SK-N-SH (cell line): ENCODE measurements at regions not wholly inside any gene's neighbourhood (a gene's known extent, or its start where the extent isn't known, plus 50 kb on each side); places are given as distances from the start of the nearest gene placed in this dataset.

Source experiments
- CTCF ChIA-PET: fragments of 300-600, 350-600 bp; formaldehyde crosslinking; extraction: SDS; loops from one replicate; lab custom pipeline; 2021; lab: Yijun Ruan, JAX
- POLR2A ChIA-PET: fragments of 350-600 bp; sonication (Branson Sonifier 250); formaldehyde crosslinking; extraction: SDS; loops from one replicate; lab custom pipeline; 2020; ENCODE audit warnings: antibody characterized with exemption, inconsistent platforms; lab: Yijun Ruan, JAX
- DNase-seq: peaks from one replicate; pipeline ENCODE4 v3.0.0; 2012
- H2AFZ ChIP-seq: fragments of 200-600 bp; sonication (generic); 2 replicates; pipeline ENCODE4 v1.8.1; 2016; ENCODE audit warnings: antibody characterized with exemption, mild to moderate bottlenecking, low read depth
- H3F3A ChIP-seq: fragments of 200-600 bp; sonication (generic); replicated peaks from 2 replicates; pipeline ENCODE3; 2016; ENCODE audit warnings: antibody characterized with exemption, mild to moderate bottlenecking; ENCODE audit not compliant: insufficient read depth
- H3K27ac ChIP-seq, 2 experiments: fragments of 200-500 bp in 1 of 2; fragments of 200-600 bp in 1 of 2; sonication (Bioruptor generic) in 1 of 2; sonication (generic), shearing (Covaris generic) in 1 of 2; 2 replicates each; pipeline versions ENCODE4 v1.5.1 to v1.6.1; 2014 to 2016; ENCODE audit warnings: low read depth in 2 of 2, inconsistent platforms in 1 of 2, low read length in 1 of 2, mild to moderate bottlenecking in 1 of 2, mixed read lengths in 1 of 2
- H3K27me3 ChIP-seq: fragments of 200-600 bp; sonication (generic), shearing (Covaris generic); 2 replicates; pipeline ENCODE4 v1.6.1; 2016; ENCODE audit warnings: mixed run types; ENCODE audit not compliant: insufficient read depth
- H3K36me3 ChIP-seq, 2 experiments: fragments of 200-500 bp in 1 of 2; fragments of 200-600 bp in 1 of 2; sonication (Bioruptor generic) in 1 of 2; sonication (generic) in 1 of 2; replicated peaks in 1 of 2; 2 replicates each; pipeline versions ENCODE3 to v1.5.1; 2014 to 2016; ENCODE audit warnings: low read length in 1 of 2, mild to moderate bottlenecking in 1 of 2; ENCODE audit not compliant: insufficient read depth in 2 of 2, control insufficient read depth in 1 of 2
- H3K4me1 ChIP-seq, 2 experiments: fragments of 200-500 bp in 1 of 2; fragments of 200-600 bp in 1 of 2; sonication (Bioruptor generic) in 1 of 2; sonication (generic), shearing (Covaris generic) in 1 of 2; 2 replicates each; pipeline versions ENCODE4 v1.5.1 to v1.6.1; 2014 to 2016; ENCODE audit warnings: low read depth in 1 of 2, low read length in 1 of 2, mixed run types in 1 of 2; ENCODE audit not compliant: insufficient read depth in 2 of 2, control insufficient read depth in 1 of 2
- H3K4me2 ChIP-seq: fragments of 200-600 bp; sonication (generic), shearing (Covaris generic); 2 replicates; pipeline ENCODE4 v1.6.1; 2017; ENCODE audit warnings: mixed run types
- H3K4me3 ChIP-seq, 2 experiments: fragments of 200-500 bp in 1 of 2; fragments of 200-600 bp in 1 of 2; sonication (Bioruptor generic) in 1 of 2; sonication (generic), shearing (Covaris generic) in 1 of 2; 2 replicates each; pipeline versions ENCODE4 v1.5.1 to v1.8.1; 2014 to 2016; ENCODE audit warnings: low read depth in 2 of 2, inconsistent platforms in 1 of 2, low read length in 1 of 2, mild to moderate bottlenecking in 1 of 2, mixed read lengths in 1 of 2, moderate library complexity in 1 of 2
- H3K79me2 ChIP-seq: fragments of 200-600 bp; sonication (generic); 2 replicates; pipeline ENCODE4 v1.8.1; 2017; ENCODE audit warnings: mild to moderate bottlenecking; ENCODE audit not compliant: insufficient read depth
- H3K9ac ChIP-seq: fragments of 200-600 bp; sonication (generic); 2 replicates; pipeline ENCODE4 v1.6.1; 2017; ENCODE audit warnings: mixed run types
- H3K9me2 ChIP-seq: fragments of 200-600 bp; sonication (generic); 2 replicates; pipeline ENCODE4 v1.6.1; 2017; ENCODE audit warnings: mixed run types
- H3K9me3 ChIP-seq: fragments of 200-600 bp; sonication (generic); 2 replicates; pipeline ENCODE4 v1.6.1; 2017; ENCODE audit warnings: mixed run types, mild to moderate bottlenecking, moderate library complexity
- H4K20me1 ChIP-seq: fragments of 200-600 bp; sonication (generic); 2 replicates; pipeline ENCODE4 v1.6.1; 2017; ENCODE audit warnings: mild to moderate bottlenecking, mixed run types; ENCODE audit not compliant: insufficient read depth
- CTCF ChIP-seq: fragments of 200-600 bp; sonication (generic); IDR thresholded peaks from 2 replicates; pipeline ENCODE4 v1.6.1; 2017; ENCODE audit warnings: antibody characterized with exemption, mild to moderate bottlenecking, moderate library complexity
- EZH2phosphoT487 ChIP-seq: fragments of 200-600 bp; sonication (generic); IDR thresholded peaks from 2 replicates; pipeline ENCODE4 v1.6.1; 2017; ENCODE audit warnings: low read depth, mixed run types, mild to moderate bottlenecking, antibody characterized with exemption, moderate library complexity, borderline replicate concordance
- FOXM1 ChIP-seq: IDR thresholded peaks from 2 replicates; pipeline ENCODE4 v1.4.0; 2012; ENCODE audit warnings: low read depth, mild to moderate bottlenecking
- GABPA ChIP-seq: IDR thresholded peaks from 2 replicates; pipeline ENCODE4 v1.4.0; 2012; ENCODE audit warnings: low read depth, mild to moderate bottlenecking
- GATA2 ChIP-seq: sonication (generic); formaldehyde crosslinking; IDR thresholded peaks from 2 replicates; pipeline ENCODE4 v1.5.0; 2020; ENCODE audit warnings: mild to moderate bottlenecking, missing genetic modification reagents
- JUND ChIP-seq: IDR thresholded peaks from 2 replicates; pipeline ENCODE4 v1.4.0; 2012
- MEF2A ChIP-seq: IDR thresholded peaks from 2 replicates; pipeline ENCODE4 v1.4.0; 2012; ENCODE audit warnings: low read depth, borderline replicate concordance
- MXI1 ChIP-seq: IDR thresholded peaks from 2 replicates; pipeline ENCODE4 v1.6.1; 2012; ENCODE audit warnings: mild to moderate bottlenecking, low read depth, low read length, improper control_type of control experiment
- NFIC ChIP-seq: IDR thresholded peaks from 2 replicates; pipeline ENCODE4 v1.4.0; 2012; ENCODE audit warnings: borderline replicate concordance
- POLR2AphosphoS5 ChIP-seq: IDR thresholded peaks from 2 replicates; pipeline ENCODE4 v1.6.1; 2012; ENCODE audit warnings: low read depth, low read length
- RAD21 ChIP-seq: IDR thresholded peaks from 2 replicates; pipeline ENCODE4 v1.6.1; 2012; ENCODE audit warnings: mild to moderate bottlenecking, low read length
- RCOR1 ChIP-seq: fragments of 150-350 bp; IDR thresholded peaks from 2 replicates; pipeline ENCODE4 v1.6.1; 2017; ENCODE audit warnings: antibody characterized with exemption, low read length
- REST ChIP-seq: IDR thresholded peaks from 2 replicates; pipeline ENCODE4 v1.6.1; 2012; ENCODE audit warnings: mild to moderate bottlenecking, low read depth, low read length, moderate library complexity
- SIN3A ChIP-seq: IDR thresholded peaks from 2 replicates; pipeline ENCODE4 v1.6.1; 2012; ENCODE audit warnings: low read depth, mild to moderate bottlenecking, low read length, moderate library complexity, borderline replicate concordance
- SMC3 ChIP-seq: IDR thresholded peaks from 2 replicates; pipeline ENCODE4 v1.6.1; 2012; ENCODE audit warnings: low read depth, low read length, improper control_type of control experiment
- TAF1 ChIP-seq: IDR thresholded peaks from 2 replicates; pipeline ENCODE4 v1.6.1; 2012; ENCODE audit warnings: low read depth, mild to moderate bottlenecking, low read length, moderate library complexity, borderline replicate concordance
- TCF12 ChIP-seq: IDR thresholded peaks from 2 replicates; pipeline ENCODE4 v1.4.0; 2012
- WGBS: methylation state at CpG from one replicate; pipeline ENCODE4 v1.1.6; 2017; ENCODE audit warnings: low lambda C conversion rate; 5-methylcytosine and 5-hydroxymethylcytosine counted together
- TF ChIP-seq, protein P1 (sequence below): IDR thresholded peaks from 2 replicates; pipeline ENCODE4 v1.4.0; 2012; ENCODE audit warnings: low read depth
- TF ChIP-seq, protein P2 (sequence below): IDR thresholded peaks from 2 replicates; pipeline ENCODE4; 2012
- TF ChIP-seq, protein P3 (sequence below): IDR thresholded peaks from 2 replicates; pipeline ENCODE4 v1.4.0; 2012; ENCODE audit warnings: low read depth, borderline replicate concordance

GRCh38 chr20:52093575-52093974 is 98.0 kb downstream of the ZFP64 start:
- Histone ChIP-seq H3K4me3 (no peak overlapping the region), H3K36me3 (no peaks in the 10 kb centered on the region), H3K9me2 (no peaks in the 10 kb centered on the region), H3K4me1 (no peaks in the 10 kb centered on the region), H3K4me2 (no peak overlapping the region), H2AFZ (no peak overlapping the region), H3K27me3 (no peaks in the 10 kb centered on the region), H3K27ac (no peak overlapping the region), H3F3A (no peaks in the 10 kb centered on the region), H3K9ac (no peak overlapping the region), H3K9me3 (no peaks in the 10 kb centered on the region), H4K20me1 (no peaks in the 10 kb centered on the region), H3K79me2 (no peaks in the 10 kb centered on the region)
- POLR2A ChIA-PET = no interaction called here
- no peak for DNase-seq
- WGBS = 97% methylated on average over 4 of the region's 4 CpGs
- CTCF ChIA-PET = interaction anchor here (1.0 to 2.4 kb wide), 3 partner anchors 9 to 1078 kb away, joined by 3 to 5 read pairs (median 3); no protein-coding TSS in a partner anchor
- TF ChIP-seq TAF1 (no peak), POLR2AphosphoS5 (no peak), FOXM1 (no peak), RCOR1 (no peak), GATA2 (CRISPR knock-in tag) (no peak), NFIC (no peak), CTCF (no peak), MXI1 (no peak), SIN3A (no peak), EZH2phosphoT487 (no peak), TCF12 (no peak), SMC3 (no peak), REST (no peak), GABPA (no peak), JUND (no peak), MEF2A (no peak), RAD21 (no peak)
- TF ChIP-seq, protein P1, sequence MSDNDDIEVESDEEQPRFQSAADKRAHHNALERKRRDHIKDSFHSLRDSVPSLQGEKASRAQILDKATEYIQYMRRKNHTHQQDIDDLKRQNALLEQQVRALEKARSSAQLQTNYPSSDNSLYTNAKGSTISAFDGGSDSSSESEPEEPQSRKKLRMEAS = no peak
- TF ChIP-seq, protein P2, sequence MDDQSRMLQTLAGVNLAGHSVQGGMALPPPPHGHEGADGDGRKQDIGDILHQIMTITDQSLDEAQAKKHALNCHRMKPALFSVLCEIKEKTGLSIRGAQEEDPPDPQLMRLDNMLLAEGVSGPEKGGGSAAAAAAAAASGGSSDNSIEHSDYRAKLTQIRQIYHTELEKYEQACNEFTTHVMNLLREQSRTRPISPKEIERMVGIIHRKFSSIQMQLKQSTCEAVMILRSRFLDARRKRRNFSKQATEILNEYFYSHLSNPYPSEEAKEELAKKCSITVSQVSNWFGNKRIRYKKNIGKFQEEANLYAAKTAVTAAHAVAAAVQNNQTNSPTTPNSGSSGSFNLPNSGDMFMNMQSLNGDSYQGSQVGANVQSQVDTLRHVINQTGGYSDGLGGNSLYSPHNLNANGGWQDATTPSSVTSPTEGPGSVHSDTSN = no peak
- TF ChIP-seq, protein P3, sequence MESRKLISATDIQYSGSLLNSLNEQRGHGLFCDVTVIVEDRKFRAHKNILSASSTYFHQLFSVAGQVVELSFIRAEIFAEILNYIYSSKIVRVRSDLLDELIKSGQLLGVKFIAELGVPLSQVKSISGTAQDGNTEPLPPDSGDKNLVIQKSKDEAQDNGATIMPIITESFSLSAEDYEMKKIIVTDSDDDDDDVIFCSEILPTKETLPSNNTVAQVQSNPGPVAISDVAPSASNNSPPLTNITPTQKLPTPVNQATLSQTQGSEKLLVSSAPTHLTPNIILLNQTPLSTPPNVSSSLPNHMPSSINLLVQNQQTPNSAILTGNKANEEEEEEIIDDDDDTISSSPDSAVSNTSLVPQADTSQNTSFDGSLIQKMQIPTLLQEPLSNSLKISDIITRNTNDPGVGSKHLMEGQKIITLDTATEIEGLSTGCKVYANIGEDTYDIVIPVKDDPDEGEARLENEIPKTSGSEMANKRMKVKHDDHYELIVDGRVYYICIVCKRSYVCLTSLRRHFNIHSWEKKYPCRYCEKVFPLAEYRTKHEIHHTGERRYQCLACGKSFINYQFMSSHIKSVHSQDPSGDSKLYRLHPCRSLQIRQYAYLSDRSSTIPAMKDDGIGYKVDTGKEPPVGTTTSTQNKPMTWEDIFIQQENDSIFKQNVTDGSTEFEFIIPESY = no peak
